Neural cell (in vitro differentiated cells): ENCODE measurements at regions not wholly inside any gene's neighbourhood (a gene's known extent, or its start where the extent isn't known, plus 50 kb on each side); places are given as distances from the start of the nearest gene placed in this dataset.

Experiments used
- MXI1 ChIP-seq: fragments of 450-650 bp; conservative IDR thresholded peaks from 2 replicates; pipeline ENCODE4 v1.6.1; 2014; ENCODE audit warnings: antibody characterized with exemption, mild to moderate bottlenecking; ENCODE audit not compliant: poor library complexity, severe bottlenecking
- RAD21 ChIP-seq: fragments of 450-650 bp; conservative IDR thresholded peaks from 2 replicates; pipeline ENCODE4 v1.6.1; 2014; ENCODE audit warnings: antibody characterized with exemption, mild to moderate bottlenecking, moderate library complexity
- TF ChIP-seq, protein P1 (sequence below): fragments of 450-650 bp; IDR thresholded peaks from 2 replicates; pipeline ENCODE4 v1.5.1; 2014; ENCODE audit warnings: antibody characterized with exemption, mild to moderate bottlenecking, moderate library complexity; ENCODE audit not compliant: poor library complexity, severe bottlenecking

GRCh38 chrX:121854614-121854911 is 807.2 kb downstream of the GLUD2 start:
- TF ChIP-seq MXI1 (no peak), RAD21 (no peak)
- TF ChIP-seq, protein P1, sequence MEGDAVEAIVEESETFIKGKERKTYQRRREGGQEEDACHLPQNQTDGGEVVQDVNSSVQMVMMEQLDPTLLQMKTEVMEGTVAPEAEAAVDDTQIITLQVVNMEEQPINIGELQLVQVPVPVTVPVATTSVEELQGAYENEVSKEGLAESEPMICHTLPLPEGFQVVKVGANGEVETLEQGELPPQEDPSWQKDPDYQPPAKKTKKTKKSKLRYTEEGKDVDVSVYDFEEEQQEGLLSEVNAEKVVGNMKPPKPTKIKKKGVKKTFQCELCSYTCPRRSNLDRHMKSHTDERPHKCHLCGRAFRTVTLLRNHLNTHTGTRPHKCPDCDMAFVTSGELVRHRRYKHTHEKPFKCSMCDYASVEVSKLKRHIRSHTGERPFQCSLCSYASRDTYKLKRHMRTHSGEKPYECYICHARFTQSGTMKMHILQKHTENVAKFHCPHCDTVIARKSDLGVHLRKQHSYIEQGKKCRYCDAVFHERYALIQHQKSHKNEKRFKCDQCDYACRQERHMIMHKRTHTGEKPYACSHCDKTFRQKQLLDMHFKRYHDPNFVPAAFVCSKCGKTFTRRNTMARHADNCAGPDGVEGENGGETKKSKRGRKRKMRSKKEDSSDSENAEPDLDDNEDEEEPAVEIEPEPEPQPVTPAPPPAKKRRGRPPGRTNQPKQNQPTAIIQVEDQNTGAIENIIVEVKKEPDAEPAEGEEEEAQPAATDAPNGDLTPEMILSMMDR = no peak
